GM23248 (cell line): ENCODE measurements at regions not wholly inside any gene's neighbourhood (a gene's known extent, or its start where the extent isn't known, plus 50 kb on each side); places are given as distances from the start of the nearest gene placed in this dataset.

Experiments
- EZH2 ChIP-seq: fragments of 200-600 bp; sonication (generic); IDR thresholded peaks from 2 replicates; pipeline ENCODE4 v1.6.1; 2018; ENCODE audit warnings: antibody characterized with exemption, mild to moderate bottlenecking; ENCODE audit not compliant: insufficient read depth, poor library complexity, severe bottlenecking
- EZH2phosphoT487 ChIP-seq: fragments of 200-600 bp; sonication (generic); IDR thresholded peaks from 2 replicates; pipeline ENCODE4 v1.6.1; 2018; ENCODE audit warnings: antibody characterized with exemption, moderate library complexity, mild to moderate bottlenecking, low read depth; ENCODE audit not compliant: insufficient read depth

GRCh38 chr1:30304080-30304479, 419.3 kb downstream of the MATN1 start:
- TF ChIP-seq EZH2 = no peak
- TF ChIP-seq EZH2phosphoT487 = no peak
